DND-41 (cell line): ENCODE measurements at regions not wholly inside any gene's neighbourhood (a gene's known extent, or its start where the extent isn't known, plus 50 kb on each side); places are given as distances from the start of the nearest gene placed in this dataset.

Experiments
- ATAC-seq: fragments of 200-7000 bp; cut with Tn5 transposase; 3 replicates; pipeline ENCODE4 v1.9.1; 2021; ENCODE audit warnings: low read depth; ENCODE audit not compliant: insufficient read depth
- DNase-seq: peaks from one replicate; pipeline ENCODE4 v3.0.0-alpha.2; 2020
- H2AFZ ChIP-seq: 2 replicates; pipeline ENCODE4 v1.6.0; 2012; ENCODE audit warnings: low read depth, low read length
- H3K27ac ChIP-seq: 2 replicates; pipeline ENCODE4 v1.5.1; 2012; ENCODE audit warnings: low read length, inconsistent platforms
- H3K27me3 ChIP-seq: fragments of 200-600 bp; sonication (generic); 2 replicates; pipeline ENCODE4 v1.6.0; 2012; ENCODE audit warnings: low read length, mild to moderate bottlenecking, inconsistent platforms; ENCODE audit not compliant: insufficient read depth, poor library complexity
- H3K36me3 ChIP-seq: 2 replicates; pipeline ENCODE4 v1.5.1; 2012; ENCODE audit warnings: low read length, inconsistent platforms; ENCODE audit not compliant: insufficient read depth
- H3K4me1 ChIP-seq: 2 replicates; pipeline ENCODE4 v1.5.1; 2012; ENCODE audit warnings: mild to moderate bottlenecking, low read length; ENCODE audit not compliant: insufficient read depth
- H3K4me2 ChIP-seq: 2 replicates; pipeline ENCODE4 v1.6.0; 2012; ENCODE audit warnings: mild to moderate bottlenecking, moderate library complexity, low read length, inconsistent platforms; ENCODE audit not compliant: insufficient read depth
- H3K4me3 ChIP-seq, 2 experiments: fragments of 200-600 bp in 1 of 2; shearing (Covaris generic) in 1 of 2; 2 replicates each; pipeline ENCODE4 v1.5.1; 2012 to 2016; ENCODE audit warnings: inconsistent platforms in 2 of 2, low read length in 2 of 2, mild to moderate bottlenecking in 2 of 2, low read depth in 1 of 2, moderate library complexity in 1 of 2
- H3K79me2 ChIP-seq: 2 replicates; pipeline ENCODE4 v1.6.0; 2012; ENCODE audit warnings: low read length, inconsistent platforms; ENCODE audit not compliant: insufficient read depth
- H3K9ac ChIP-seq: 2 replicates; pipeline ENCODE4 v1.6.0; 2012; ENCODE audit warnings: low read depth, mild to moderate bottlenecking, inconsistent platforms, low read length, moderate library complexity
- H3K9me3 ChIP-seq: 2 replicates; pipeline ENCODE4 v1.5.1; 2012; ENCODE audit warnings: low read length, moderate library complexity, mild to moderate bottlenecking, inconsistent platforms; ENCODE audit not compliant: insufficient read depth, severe bottlenecking
- H4K20me1 ChIP-seq: 2 replicates; pipeline ENCODE4 v1.6.0; 2012; ENCODE audit warnings: low read length; ENCODE audit not compliant: insufficient read depth
- CTCF ChIP-seq: IDR thresholded peaks from 2 replicates; pipeline ENCODE4 v1.5.1; 2012; ENCODE audit warnings: borderline replicate concordance, low read length, moderate library complexity, mild to moderate bottlenecking; ENCODE audit not compliant: poor library complexity, severe bottlenecking; ENCODE audit errors: extremely low read depth
- EZH2 ChIP-seq: IDR thresholded peaks from 3 replicates; pipeline ENCODE4 v1.6.1; 2012; ENCODE audit warnings: borderline replicate concordance, low read depth, mild to moderate bottlenecking, moderate library complexity, low read length, inconsistent platforms; ENCODE audit not compliant: severe bottlenecking

- no peak overlapping the region for H2AFZ ChIP-seq
- DNase-seq = no peak
- H3K4me3 ChIP-seq = no peak overlapping the region
- H3K79me2 ChIP-seq = no peaks in the 10 kb centered on the region
- peaks cover 10% of the 10 kb centered on the region for H3K9me3 ChIP-seq
- TF ChIP-seq EZH2 = no peak
- no peak for TF ChIP-seq CTCF
- no peak overlapping the region for H3K9ac ChIP-seq
- no peaks in the 10 kb centered on the region for H4K20me1 ChIP-seq
- no peaks in the 10 kb centered on the region for H3K27me3 ChIP-seq
- no peak overlapping the region for H3K27ac ChIP-seq
- no peak for ATAC-seq
- H3K4me1 ChIP-seq = no peaks in the 10 kb centered on the region
- H3K4me2 ChIP-seq = no peak overlapping the region
- no peaks in the 10 kb centered on the region for H3K36me3 ChIP-seq
Observed at GRCh38 chr2:17079262-17079661, 413.6 kb upstream of the CYRIA start.

- no peak for TF ChIP-seq EZH2
- no peak for TF ChIP-seq CTCF
- Histone ChIP-seq H3K27ac (no peak overlapping the region), H3K9me3 (peaks cover 10% of the 10 kb centered on the region), H3K79me2 (no peaks in the 10 kb centered on the region), H4K20me1 (no peaks in the 10 kb centered on the region), H2AFZ (no peak overlapping the region), H3K4me1 (no peaks in the 10 kb centered on the region), H3K4me3 (no peak overlapping the region), H3K36me3 (no peaks in the 10 kb centered on the region), H3K27me3 (no peaks in the 10 kb centered on the region), H3K4me2 (no peak overlapping the region), H3K9ac (no peak overlapping the region)
- DNase-seq = no peak
- ATAC-seq = no peak
Observed at GRCh38 chr2:17076533-17076932, 410.9 kb upstream of the CYRIA start.

GRCh38 chr2:17070711-17071110 is 405.1 kb upstream of the CYRIA start:
- no peak for DNase-seq
- Histone ChIP-seq H2AFZ (no peak overlapping the region), H3K79me2 (no peaks in the 10 kb centered on the region), H3K9ac (no peak overlapping the region), H3K27ac (no peak overlapping the region), H4K20me1 (no peaks in the 10 kb centered on the region), H3K4me1 (no peaks in the 10 kb centered on the region), H3K4me2 (no peak overlapping the region), H3K36me3 (no peaks in the 10 kb centered on the region), H3K9me3 (no peaks in the 10 kb centered on the region), H3K4me3 (no peak overlapping the region), H3K27me3 (no peaks in the 10 kb centered on the region)
- no peak for TF ChIP-seq CTCF
- TF ChIP-seq EZH2 = no peak
- ATAC-seq = no peak

- Histone ChIP-seq H3K4me2 (no peak overlapping the region), H3K9me3 (no peaks in the 10 kb centered on the region), H3K4me1 (no peaks in the 10 kb centered on the region), H3K27ac (no peak overlapping the region), H3K9ac (no peak overlapping the region), H4K20me1 (no peaks in the 10 kb centered on the region), H3K4me3 (no peak overlapping the region), H2AFZ (no peak overlapping the region), H3K36me3 (no peaks in the 10 kb centered on the region), H3K27me3 (no peaks in the 10 kb centered on the region), H3K79me2 (no peaks in the 10 kb centered on the region)
- TF ChIP-seq EZH2 (no peak), CTCF (no peak)
- DNase-seq (no peak), ATAC-seq (no peak)
Observed at GRCh38 chr2:17069564-17069963, 403.9 kb upstream of the CYRIA start.
